ENCODE measurements at regions not wholly inside any gene's neighbourhood (a gene's known extent, or its start where the extent isn't known, plus 50 kb on each side); places are given as distances from the start of the nearest gene placed in this dataset.
A peak's percentile ranks its signal among the peaks of the same experiment; 100 is the strongest.
"Not testable (repeated sequence)": the region's sequence is repeated elsewhere in the genome, so short reads cannot be mapped to it uniquely, and the experiment has no call there.

- ChIA-PET POLR2A (no interaction called here), CTCF (interaction anchor here (1.0 kb wide), 1 partner anchor 44 kb away, joined by 3 read pairs; no protein-coding TSS in a partner anchor)
- Histone ChIP-seq H3K4me1 (no peaks in the 10 kb centered on the region), H3K4me3 (no peak overlapping the region), H3K27ac (no peak overlapping the region), H3K4me2 (no peak overlapping the region), H3K9me3 (peaks cover 29% of the 10 kb centered on the region)
- WGBS (ENCODE audit: missing lambda C conversion rate) = 46% methylated on average over 4 of the region's 4 CpGs
- peak; percentile 32 for FAIRE-seq
- ATAC-seq = no peak
- DNase-seq (ENCODE audit: low read depth in 1 of 2, low spot score in 1 of 2) = no peak
- TF ChIP-seq HOXB13 (CRISPR knock-in tag; IDR thresholded peaks at IDR 0.05; ENCODE audit: low read depth) (no peak), RNF2 (IDR thresholded peaks at IDR 0.05; ENCODE audit: borderline replicate concordance, low read depth) (no peak), FOXS1 (CRISPR knock-in tag; IDR thresholded peaks at IDR 0.05) (no peak), CBX2 (IDR thresholded peaks at IDR 0.05; ENCODE audit: borderline replicate concordance, low read depth) (no peak), HOXA7 (CRISPR knock-in tag; IDR thresholded peaks at IDR 0.05) (no peak), CHD2 (IDR thresholded peaks at IDR 0.05; ENCODE audit: low read length, partially characterized antibody) (no peak), HDAC2 (IDR thresholded peaks at IDR 0.05) (no peak), EHF (CRISPR knock-in tag; IDR thresholded peaks at IDR 0.05) (no peak), KDM1A (IDR thresholded peaks at IDR 0.05; ENCODE audit: low read depth) (no peak), PBX3 (IDR thresholded peaks at IDR 0.05) (no peak), ZNF302 (CRISPR knock-in tag; IDR thresholded peaks at IDR 0.05) (no peak), HES2 (IDR thresholded peaks at IDR 0.05) (no peak), FOSL2 (IDR thresholded peaks at IDR 0.05) (no peak), FOSL2 (CRISPR knock-in tag; IDR thresholded peaks at IDR 0.05) (no peak), RCOR1 (IDR thresholded peaks at IDR 0.05; ENCODE audit: low read depth, low read length) (no peak), TFCP2L1 (CRISPR knock-in tag; IDR thresholded peaks at IDR 0.05) (no peak), ELK1 (IDR thresholded peaks at IDR 0.05; ENCODE audit: low read depth, low read length) (no peak), EHMT2 (IDR thresholded peaks at IDR 0.05; ENCODE audit: low read depth) (no peak), FOSB (CRISPR knock-in tag; IDR thresholded peaks at IDR 0.05) (no peak), USF2 (IDR thresholded peaks at IDR 0.05) (no peak), NR3C1 (IDR thresholded peaks at IDR 0.05) (no peak)
Measured at GRCh38 chr19:29143183-29143582, 69.8 kb downstream of the UQCRFS1 start.

GRCh38 chr19:29139227-29139626 lies 73.7 kb downstream of the UQCRFS1 start:
- ATAC-seq (no peak), FAIRE-seq (no peak), DNase-seq (ENCODE audit: low read depth in 1 of 2, low spot score in 1 of 2) (no peak)
- Histone ChIP-seq H3K27ac (no peak overlapping the region), H3K9me3 (peaks cover 32% of the 10 kb centered on the region), H3K4me2 (no peak overlapping the region), H3K4me3 (no peak overlapping the region), H3K4me1 (no peaks in the 10 kb centered on the region)
- peak; percentile 77; the same call in 1 of the 2 replicates for TF ChIP-seq KDM5A (IDR thresholded peaks at IDR 0.05)
- TF ChIP-seq HES2 (IDR thresholded peaks at IDR 0.05) = no peak
- ChIA-PET CTCF (no interaction called here), POLR2A (no interaction called here)

GRCh38 chr19:29138206-29138605 lies 74.7 kb downstream of the UQCRFS1 start:
- H3K4me1 ChIP-seq; H3K4me2 ChIP-seq; H3K4me3 ChIP-seq; H3K27ac ChIP-seq; ATAC-seq; DNase-seq (ENCODE audit: low read depth in 1 of 2, low spot score in 1 of 2); FAIRE-seq; CTCF ChIA-PET; POLR2A ChIA-PET: not testable (repeated sequence)
- 15% methylated on average over 3 of the region's 3 CpGs for WGBS (ENCODE audit: missing lambda C conversion rate)
- peaks cover 32% of the 10 kb centered on the region for H3K9me3 ChIP-seq

Measured in A549 (cell line).